ENCODE measurements at regions not wholly inside any gene's neighbourhood (a gene's known extent, or its start where the extent isn't known, plus 50 kb on each side); places are given as distances from the start of the nearest gene placed in this dataset.

- no peak for TF ChIP-seq TRIM25 (IDR thresholded peaks at IDR 0.05; ENCODE audit: borderline replicate concordance)
Measured at GRCh38 chr3:27653803-27654558, 68.1 kb downstream of the EOMES start (continued).

GRCh38 chr3:27649277-27649676 is 72.8 kb downstream of the EOMES start:
- no peaks in the 10 kb centered on the region for H3K9me1 ChIP-seq (ENCODE audit: control insufficient read depth, insufficient read depth, low read length)
- FAIRE-seq (no peak), ATAC-seq (no peak), DNase-seq (ENCODE audit: extremely low read depth in 1 of 4, low spot score in 3 of 4) (no peak)
- in situ Hi-C loops (cut with MboI), result no loop called here
- intact Hi-C loops (cut with micrococcal nuclease), result no loop called here
- H3K4me3 ChIP-seq, result no peak overlapping the region
- H3K27me3 ChIP-seq (ENCODE audit: control insufficient read depth in 2 of 2, insufficient read depth in 2 of 2, low read length in 2 of 2), result no peaks in the 10 kb centered on the region
- POLR2A ChIA-PET, result no interaction called here
- no peaks in the 10 kb centered on the region for H3K9me3 ChIP-seq (replicated peaks; ENCODE audit: control insufficient read depth, insufficient read depth, low read depth, low read length)
- no peaks in the 10 kb centered on the region for H3K36me3 ChIP-seq (ENCODE audit: control insufficient read depth, insufficient read depth, low read length)
- H3K9ac ChIP-seq (ENCODE audit: insufficient read depth in 1 of 2, low read depth in 2 of 2, low read length in 2 of 2), result no peak overlapping the region
- no TSS peak for BruUV-seq (replicated peaks)
- CTCF ChIA-PET (ENCODE audit: low intra/inter-chr PET ratio), result no interaction called here
- no peaks in the 10 kb centered on the region for H3K79me2 ChIP-seq (ENCODE audit: control insufficient read depth, insufficient read depth, low read length)
- H3K4me2 ChIP-seq (ENCODE audit: insufficient read depth, low read length), result no peak overlapping the region
- H2AFZ ChIP-seq (ENCODE audit: low read depth, low read length), result no peak overlapping the region
- H3K27ac ChIP-seq (ENCODE audit: extremely low read depth, low read depth, low read length), result no peak overlapping the region
- no peaks in the 10 kb centered on the region for H3K4me1 ChIP-seq (replicated peaks in 1 of 2; ENCODE audit: control insufficient read depth in 2 of 2, insufficient read depth in 2 of 2, low read length in 2 of 2)
- no peaks in the 10 kb centered on the region for H4K20me1 ChIP-seq (replicated peaks; ENCODE audit: control insufficient read depth, insufficient read depth, low read length)
- TF ChIP-seq ZNF41 (CRISPR knock-in tag; conservative IDR thresholded peaks at IDR 0.05) (no peak), CHD2 (IDR thresholded peaks at IDR 0.05; ENCODE audit: low read depth, low read length) (no peak), ZZZ3 (IDR thresholded peaks at IDR 0.05) (no peak), ZNF830 (CRISPR knock-in tag; IDR thresholded peaks at IDR 0.05) (no peak), COPS2 (conservative IDR thresholded peaks at IDR 0.05) (no peak), AFF1 (IDR thresholded peaks at IDR 0.05; ENCODE audit: low read depth in 1 of 2, partially characterized antibody in 2 of 2) (no peak), L3MBTL2 (IDR thresholded peaks at IDR 0.05) (no peak), KLF13 (tag; IDR thresholded peaks at IDR 0.05; ENCODE audit: borderline replicate concordance, low read depth) (no peak), PHB (CRISPR knock-in tag; IDR thresholded peaks at IDR 0.05) (no peak)
- WGBS (ENCODE audit: insufficient coverage, low coverage, missing lambda C conversion rate), result 0% methylated on average over 4 of the region's 4 CpGs
